ENCODE measurements at regions not wholly inside any gene's neighbourhood (a gene's known extent, or its start where the extent isn't known, plus 50 kb on each side); places are given as distances from the start of the nearest gene placed in this dataset.

- no peak for DNase-seq
- intact Hi-C loops (cut with micrococcal nuclease), result no loop called here
- no peak for ATAC-seq
These were observed 364.3 kb downstream of the TNS1 start for GRCh38 chr2:217638533-217638932.

- intact Hi-C loops (cut with micrococcal nuclease), result no loop called here
- ATAC-seq (peak; percentile 40), DNase-seq (no peak)
These were observed 364.8 kb downstream of the TNS1 start for GRCh38 chr2:217638031-217638430.

- intact Hi-C loops (cut with micrococcal nuclease), result no loop called here
- ATAC-seq (peak; percentile 20), DNase-seq (no peak)
These were observed 365.7 kb downstream of the TNS1 start for GRCh38 chr2:217636991-217637561.

- peak; percentile 22 for ATAC-seq
- intact Hi-C loops (cut with micrococcal nuclease), result no loop called here
- DNase-seq, result no peak
These were observed 366.2 kb downstream of the TNS1 start for GRCh38 chr2:217636578-217636977.

- intact Hi-C loops (cut with micrococcal nuclease), result no loop called here
- DNase-seq, result no peak
- no peak for ATAC-seq
These were observed 367.9 kb downstream of the TNS1 start for GRCh38 chr2:217634871-217635270.

GRCh38 chr2:217632043-217632442 lies 370.8 kb downstream of the TNS1 start:
- ATAC-seq (peak; percentile 84), DNase-seq (peak; percentile 58)
- intact Hi-C loops (cut with micrococcal nuclease), result no loop called here

GRCh38 chr2:217631115-217631514 lies 371.7 kb downstream of the TNS1 start:
- DNase-seq (no peak), ATAC-seq (no peak)
- intact Hi-C loops (cut with micrococcal nuclease), result no loop called here

GRCh38 chr2:217629347-217629746 lies 373.4 kb downstream of the TNS1 start:
- no peak for ATAC-seq
- intact Hi-C loops (cut with micrococcal nuclease), result no loop called here

GRCh38 chr2:217628061-217628460 lies 374.7 kb downstream of the TNS1 start:
- ATAC-seq, result peak; percentile 9
- intact Hi-C loops (cut with micrococcal nuclease), result no loop called here
- no peak for DNase-seq

More at GRCh38 chr2:217629347-217629746, 373.4 kb downstream of the TNS1 start:
- no peak for DNase-seq

- intact Hi-C loops (cut with micrococcal nuclease), result no loop called here
- ATAC-seq (no peak), DNase-seq (no peak)
These were observed 375.9 kb downstream of the TNS1 start for GRCh38 chr2:217626926-217627325.

- intact Hi-C loops (cut with micrococcal nuclease), result no loop called here
- DNase-seq, result no peak
- ATAC-seq, result peak; percentile 27
These were observed 377.1 kb downstream of the TNS1 start for GRCh38 chr2:217625557-217626169.

- intact Hi-C loops (cut with micrococcal nuclease), result no loop called here
- DNase-seq, result no peak
- no peak for ATAC-seq
These were observed 379.4 kb downstream of the TNS1 start for GRCh38 chr2:217623281-217623912.

- intact Hi-C loops (cut with micrococcal nuclease), result no loop called here
- DNase-seq (peak; percentile 48), ATAC-seq (peak; percentile 87)
These were observed 380.4 kb downstream of the TNS1 start for GRCh38 chr2:217622205-217623060.

GRCh38 chr2:217621391-217621801 lies 381.4 kb downstream of the TNS1 start:
- DNase-seq, result no peak
- intact Hi-C loops (cut with micrococcal nuclease), result no loop called here
- ATAC-seq, result peak; percentile 27

GRCh38 chr2:217618744-217619143 lies 384.1 kb downstream of the TNS1 start:
- intact Hi-C loops (cut with micrococcal nuclease), result no loop called here
- no peak for ATAC-seq
- no peak for DNase-seq

- ATAC-seq, result no peak
- intact Hi-C loops (cut with micrococcal nuclease), result no loop called here
- DNase-seq, result no peak
These were observed 385.2 kb downstream of the TNS1 start for GRCh38 chr2:217617616-217618022.

- ATAC-seq (peak; percentile 30), DNase-seq (no peak)
- intact Hi-C loops (cut with micrococcal nuclease), result no loop called here
These were observed 385.9 kb downstream of the TNS1 start for GRCh38 chr2:217616936-217617335.

- ATAC-seq (no peak), DNase-seq (no peak)
- intact Hi-C loops (cut with micrococcal nuclease), result no loop called here
These were observed 387.6 kb downstream of the TNS1 start for GRCh38 chr2:217615171-217615570.

- DNase-seq (no peak), ATAC-seq (no peak)
- intact Hi-C loops (cut with micrococcal nuclease), result no loop called here
These were observed 388.3 kb downstream of the TNS1 start for GRCh38 chr2:217614498-217614897.

- ATAC-seq (no peak), DNase-seq (no peak)
- intact Hi-C loops (cut with micrococcal nuclease), result no loop called here
These were observed 388.7 kb downstream of the TNS1 start for GRCh38 chr2:217614096-217614495.

All from left ventricle myocardium superior (tissue), 1 donor.